ENCODE measurements at regions not wholly inside any gene's neighbourhood (a gene's known extent, or its start where the extent isn't known, plus 50 kb on each side); places are given as distances from the start of the nearest gene placed in this dataset.
"Not testable (repeated sequence)": the region's sequence is repeated elsewhere in the genome, so short reads cannot be mapped to it uniquely, and the experiment has no call there.

GRCh38 chr2:181737302-181737701, 57.0 kb upstream of the NEUROD1 start:
- not testable (repeated sequence) for H3K9me3 ChIP-seq

GRCh38 chr2:181738074-181738473, 57.8 kb upstream of the NEUROD1 start:
- no peaks in the 10 kb centered on the region for H3K36me3 ChIP-seq
- H3K4me3 ChIP-seq (ENCODE audit: low read depth, low read length), result no peak overlapping the region
- TF ChIP-seq, protein P1, sequence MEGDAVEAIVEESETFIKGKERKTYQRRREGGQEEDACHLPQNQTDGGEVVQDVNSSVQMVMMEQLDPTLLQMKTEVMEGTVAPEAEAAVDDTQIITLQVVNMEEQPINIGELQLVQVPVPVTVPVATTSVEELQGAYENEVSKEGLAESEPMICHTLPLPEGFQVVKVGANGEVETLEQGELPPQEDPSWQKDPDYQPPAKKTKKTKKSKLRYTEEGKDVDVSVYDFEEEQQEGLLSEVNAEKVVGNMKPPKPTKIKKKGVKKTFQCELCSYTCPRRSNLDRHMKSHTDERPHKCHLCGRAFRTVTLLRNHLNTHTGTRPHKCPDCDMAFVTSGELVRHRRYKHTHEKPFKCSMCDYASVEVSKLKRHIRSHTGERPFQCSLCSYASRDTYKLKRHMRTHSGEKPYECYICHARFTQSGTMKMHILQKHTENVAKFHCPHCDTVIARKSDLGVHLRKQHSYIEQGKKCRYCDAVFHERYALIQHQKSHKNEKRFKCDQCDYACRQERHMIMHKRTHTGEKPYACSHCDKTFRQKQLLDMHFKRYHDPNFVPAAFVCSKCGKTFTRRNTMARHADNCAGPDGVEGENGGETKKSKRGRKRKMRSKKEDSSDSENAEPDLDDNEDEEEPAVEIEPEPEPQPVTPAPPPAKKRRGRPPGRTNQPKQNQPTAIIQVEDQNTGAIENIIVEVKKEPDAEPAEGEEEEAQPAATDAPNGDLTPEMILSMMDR (IDR thresholded peaks at IDR 0.05; ENCODE audit: low read depth, low read length), result no peak
- H3K27me3 ChIP-seq, result no peaks in the 10 kb centered on the region
- no peak for DNase-seq
- H3K4me1 ChIP-seq, result no peaks in the 10 kb centered on the region
- H3K9me3 ChIP-seq, result no peaks in the 10 kb centered on the region

More at GRCh38 chr2:181737302-181737701, 57.0 kb upstream of the NEUROD1 start:
- DNase-seq; H3K27me3 ChIP-seq; H3K4me3 ChIP-seq (ENCODE audit: low read depth, low read length); H3K4me1 ChIP-seq; H3K36me3 ChIP-seq: not testable (repeated sequence)

DNA sequence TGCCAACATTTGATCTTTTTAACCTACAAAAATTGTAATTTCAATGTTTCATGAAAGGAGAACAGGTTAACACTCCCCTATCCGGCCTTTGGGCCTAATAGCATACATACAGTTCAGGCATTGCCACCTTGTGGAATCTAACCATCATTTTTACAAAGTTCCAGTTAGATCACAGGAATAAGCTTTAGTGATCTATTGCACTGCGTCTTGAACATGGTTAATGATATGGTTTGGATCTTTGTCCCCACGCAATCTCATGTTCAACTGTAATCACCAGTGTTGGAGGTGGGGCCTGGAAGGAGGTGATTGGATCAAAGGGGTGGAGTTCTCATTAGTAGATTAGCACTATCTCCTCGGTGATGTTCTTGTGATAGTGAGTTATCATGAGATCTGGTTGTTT, 58.2 kb upstream of the NEUROD1 start:
- no peaks in the 10 kb centered on the region for H3K27me3 ChIP-seq
- H3K36me3 ChIP-seq, result no peaks in the 10 kb centered on the region
- H3K4me1 ChIP-seq, result no peaks in the 10 kb centered on the region
- no peaks in the 10 kb centered on the region for H3K9me3 ChIP-seq
- no peak overlapping the region for H3K4me3 ChIP-seq (ENCODE audit: low read depth, low read length)
- DNase-seq, result no peak
- TF ChIP-seq, protein P1 (IDR thresholded peaks at IDR 0.05; ENCODE audit: low read depth, low read length), result no peak

DNA sequence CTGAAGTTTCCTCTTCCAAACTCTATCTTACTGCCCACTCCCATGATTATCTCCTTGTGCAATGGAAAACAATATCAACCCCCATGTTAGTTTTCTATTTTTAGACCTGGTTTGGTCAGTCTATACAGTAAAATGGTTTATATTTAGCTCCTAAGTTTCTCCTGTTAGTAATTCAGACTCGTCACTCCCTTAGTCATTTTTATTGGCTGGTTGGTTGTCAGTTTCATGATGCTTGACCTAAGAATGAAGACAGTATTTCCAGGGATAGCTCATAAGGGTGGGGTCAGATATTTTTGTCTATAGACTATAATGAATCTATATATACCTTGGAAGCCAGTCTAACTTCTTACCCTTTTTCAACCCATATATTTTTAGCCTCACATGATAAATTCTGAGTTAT, 61.4 kb upstream of the NEUROD1 start:
- H3K27me3 ChIP-seq, result no peaks in the 10 kb centered on the region
- H3K9me3 ChIP-seq, result no peaks in the 10 kb centered on the region
- no peaks in the 10 kb centered on the region for H3K4me1 ChIP-seq
- no peaks in the 10 kb centered on the region for H3K36me3 ChIP-seq
- TF ChIP-seq, protein P1 (IDR thresholded peaks at IDR 0.05; ENCODE audit: low read depth, low read length), result no peak
- H3K4me3 ChIP-seq (ENCODE audit: low read depth, low read length), result no peak overlapping the region
- DNase-seq, result no peak

- H3K4me3 ChIP-seq (ENCODE audit: low read depth, low read length), result no peak overlapping the region
- DNase-seq, result no peak
Observed at GRCh38 chr2:181742361-181742760, 62.0 kb upstream of the NEUROD1 start.

DNA sequence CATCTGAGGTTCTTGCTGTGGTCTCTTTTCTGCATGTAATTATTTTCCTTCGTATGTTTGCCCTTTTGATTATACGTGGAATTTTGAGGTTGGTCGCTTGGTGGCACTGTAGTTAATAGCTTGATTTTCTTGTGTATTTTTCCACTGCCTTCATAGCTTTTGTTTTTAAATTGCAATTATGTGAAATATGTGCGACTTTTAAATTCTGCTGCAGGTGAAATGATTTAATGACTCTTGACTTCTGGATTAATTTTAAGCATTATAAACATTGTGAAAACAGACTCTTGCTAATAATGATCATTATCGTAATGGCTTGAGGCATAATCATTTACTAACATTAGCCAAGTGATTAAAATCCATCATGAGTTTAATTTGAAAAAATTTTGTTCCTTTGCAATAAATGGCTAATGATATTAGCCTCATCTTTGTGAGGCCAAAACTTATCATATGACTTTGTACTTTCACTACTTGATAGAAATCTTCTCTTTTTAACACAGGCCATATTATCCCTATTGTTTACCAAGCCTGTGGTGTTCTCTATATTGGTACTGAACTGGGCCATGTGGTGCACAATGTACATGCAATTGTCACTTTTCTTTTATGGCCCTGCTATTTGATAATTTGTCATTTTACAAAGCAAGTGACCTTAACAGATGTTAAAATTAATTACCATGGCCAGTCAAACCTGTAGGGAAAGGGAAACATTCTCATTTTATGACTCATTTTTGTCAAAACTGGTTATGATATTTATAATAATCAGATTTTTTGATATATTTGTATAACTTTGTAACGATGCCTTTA, 62.8 kb upstream of the NEUROD1 start:
- no peaks in the 10 kb centered on the region for H3K9me3 ChIP-seq
- no peaks in the 10 kb centered on the region for H3K4me1 ChIP-seq
- no peaks in the 10 kb centered on the region for H3K36me3 ChIP-seq
- no peaks in the 10 kb centered on the region for H3K27me3 ChIP-seq
- DNase-seq, result no peak
- TF ChIP-seq, protein P1 (IDR thresholded peaks at IDR 0.05; ENCODE audit: low read depth, low read length), result peak; percentile 45
- H3K4me3 ChIP-seq (ENCODE audit: low read depth, low read length), result no peak overlapping the region

More at GRCh38 chr2:181742361-181742760, 62.0 kb upstream of the NEUROD1 start:
- TF ChIP-seq, protein P1 (IDR thresholded peaks at IDR 0.05; ENCODE audit: low read depth, low read length), result no peak
- no peaks in the 10 kb centered on the region for H3K27me3 ChIP-seq
- H3K36me3 ChIP-seq, result no peaks in the 10 kb centered on the region
- H3K4me1 ChIP-seq, result no peaks in the 10 kb centered on the region
- no peaks in the 10 kb centered on the region for H3K9me3 ChIP-seq

All from BE2C (cell line).